ENCODE measurements at regions not wholly inside any gene's neighbourhood (a gene's known extent, or its start where the extent isn't known, plus 50 kb on each side); places are given as distances from the start of the nearest gene placed in this dataset.

DNA sequence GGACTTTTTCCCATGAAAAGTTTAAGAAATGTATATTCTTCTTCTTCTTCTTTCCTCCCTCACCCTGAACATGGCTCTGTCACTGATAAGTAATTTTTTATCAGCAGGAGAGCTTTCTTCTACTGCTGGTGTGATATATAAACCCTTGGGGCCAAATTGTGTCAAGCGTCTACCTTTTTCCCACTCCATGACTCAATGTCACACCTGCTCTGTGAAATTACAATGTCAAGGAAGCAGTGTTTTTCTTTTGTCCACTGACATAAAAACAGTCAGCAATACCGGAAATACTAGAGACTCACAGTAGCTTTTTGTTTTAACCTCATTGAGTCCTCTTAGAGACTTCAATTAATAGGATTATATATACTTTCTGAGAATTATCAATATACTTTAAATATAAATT, 416.2 kb upstream of the ADGRL4 start:
- Histone ChIP-seq H3K36me3 (ENCODE audit: insufficient read depth, low read length) (no peaks in the 10 kb centered on the region), H3K9ac (ENCODE audit: low read length) (no peak overlapping the region), H3K79me2 (replicated peaks; ENCODE audit: insufficient read depth, low read length) (no peaks in the 10 kb centered on the region), H2AFZ (ENCODE audit: low read depth, low read length) (no peak overlapping the region), H3K4me2 (ENCODE audit: low read length) (no peak overlapping the region), H3K4me3 (ENCODE audit: low read length) (no peak overlapping the region), H3K27me3 (ENCODE audit: insufficient read depth, low read depth, low read length) (no peaks in the 10 kb centered on the region), H4K20me1 (ENCODE audit: insufficient read depth) (no peaks in the 10 kb centered on the region), H3K27ac (ENCODE audit: low read length) (no peak overlapping the region), H3K9me2 (ENCODE audit: insufficient read depth, low read length) (no peaks in the 10 kb centered on the region), H3F3A (ENCODE audit: insufficient read depth, low read length, poor library complexity, severe bottlenecking) (no peaks in the 10 kb centered on the region), H3K9me3 (ENCODE audit: low read length) (no peaks in the 10 kb centered on the region)
- TF ChIP-seq EP300 (conservative IDR thresholded peaks at IDR 0.05; ENCODE audit: poor library complexity, severe bottlenecking) (peak; percentile 32), RAD21 (conservative IDR thresholded peaks at IDR 0.05) (no peak)

GRCh38 chr1:79398501-79398900, 392.0 kb upstream of the ADGRL4 start:
- no peaks in the 10 kb centered on the region for H3K79me2 ChIP-seq (replicated peaks; ENCODE audit: insufficient read depth, low read length)
- no peaks in the 10 kb centered on the region for H3F3A ChIP-seq (ENCODE audit: insufficient read depth, low read length, poor library complexity, severe bottlenecking)
- H2AFZ ChIP-seq (ENCODE audit: low read depth, low read length), result no peak overlapping the region
- TF ChIP-seq RAD21 (conservative IDR thresholded peaks at IDR 0.05), result no peak
- H3K36me3 ChIP-seq (ENCODE audit: insufficient read depth, low read length), result no peaks in the 10 kb centered on the region
- H3K4me2 ChIP-seq (ENCODE audit: low read length), result no peak overlapping the region
- H3K27ac ChIP-seq (ENCODE audit: low read length), result no peak overlapping the region
- no peaks in the 10 kb centered on the region for H3K9me2 ChIP-seq (ENCODE audit: insufficient read depth, low read length)
- no peaks in the 10 kb centered on the region for H3K27me3 ChIP-seq (ENCODE audit: insufficient read depth, low read depth, low read length)
- no peaks in the 10 kb centered on the region for H3K9me3 ChIP-seq (ENCODE audit: low read length)
- no peaks in the 10 kb centered on the region for H4K20me1 ChIP-seq (ENCODE audit: insufficient read depth)
- H3K9ac ChIP-seq (ENCODE audit: low read length), result no peak overlapping the region
- H3K4me3 ChIP-seq (ENCODE audit: low read length), result no peak overlapping the region

DNA sequence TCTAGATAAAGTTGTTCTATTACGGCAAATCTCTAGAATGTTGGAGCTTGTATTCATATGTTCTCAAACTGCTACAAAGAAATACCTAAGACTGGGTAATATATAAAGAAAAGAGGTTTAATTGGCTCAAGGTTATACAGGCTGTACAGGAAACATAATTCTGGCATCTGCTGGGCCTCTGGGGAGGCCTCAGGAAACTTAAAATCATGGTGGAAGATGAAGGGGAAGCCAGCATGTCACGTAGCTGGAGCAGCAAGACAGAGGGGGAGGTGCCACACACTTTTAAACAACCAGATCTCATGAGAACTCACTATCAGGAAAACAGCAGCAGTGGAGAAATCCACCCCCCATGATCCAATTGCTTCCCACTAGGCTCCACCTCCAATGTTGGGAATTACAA, 390.4 kb upstream of the ADGRL4 start:
- no peaks in the 10 kb centered on the region for H3F3A ChIP-seq (ENCODE audit: insufficient read depth, low read length, poor library complexity, severe bottlenecking)
- no peaks in the 10 kb centered on the region for H3K27me3 ChIP-seq (ENCODE audit: insufficient read depth, low read depth, low read length)
- H2AFZ ChIP-seq (ENCODE audit: low read depth, low read length), result no peak overlapping the region

More for the DNA sequence above, 390.4 kb upstream of the ADGRL4 start:
- no peak overlapping the region for H3K9ac ChIP-seq (ENCODE audit: low read length)
- H3K36me3 ChIP-seq (ENCODE audit: insufficient read depth, low read length), result no peaks in the 10 kb centered on the region
- no peak overlapping the region for H3K4me2 ChIP-seq (ENCODE audit: low read length)
- no peak for TF ChIP-seq RAD21 (conservative IDR thresholded peaks at IDR 0.05)
- no peak for TF ChIP-seq CTCF (IDR thresholded peaks at IDR 0.05; ENCODE audit: poor library complexity, severe bottlenecking)
- no peak for TF ChIP-seq MXI1 (conservative IDR thresholded peaks at IDR 0.05; ENCODE audit: poor library complexity, severe bottlenecking)
- TF ChIP-seq SMC3 (conservative IDR thresholded peaks at IDR 0.05; ENCODE audit: poor library complexity), result no peak
- no peak for TF ChIP-seq EZH2 (IDR thresholded peaks at IDR 0.05; ENCODE audit: borderline replicate concordance, insufficient read depth, low read length, poor library complexity, severe bottlenecking)
- no peak overlapping the region for H3K4me3 ChIP-seq (ENCODE audit: low read length)
- no peak overlapping the region for H3K27ac ChIP-seq (ENCODE audit: low read length)
- no peaks in the 10 kb centered on the region for H4K20me1 ChIP-seq (ENCODE audit: insufficient read depth)
- H3K9me3 ChIP-seq (ENCODE audit: low read length), result no peaks in the 10 kb centered on the region
- H3K9me2 ChIP-seq (ENCODE audit: insufficient read depth, low read length), result no peaks in the 10 kb centered on the region
- no peaks in the 10 kb centered on the region for H3K79me2 ChIP-seq (replicated peaks; ENCODE audit: insufficient read depth, low read length)

All from neural cell (in vitro differentiated cells).